ENCODE measurements at regions not wholly inside any gene's neighbourhood (a gene's known extent, or its start where the extent isn't known, plus 50 kb on each side); places are given as distances from the start of the nearest gene placed in this dataset.

GRCh38 chr18:71707985-71708500, 836.1 kb downstream of the CBLN2 start:
- no peak for DNase-seq

GRCh38 chr18:71707400-71707799, 836.7 kb downstream of the CBLN2 start:
- no peak for DNase-seq

- DNase-seq: no peak
Measured at GRCh38 chr18:71689416-71690160, 854.6 kb downstream of the CBLN2 start.

GRCh38 chr18:71682591-71682990, 861.6 kb downstream of the CBLN2 start:
- no peak for DNase-seq

GRCh38 chr18:71678144-71678543, 866.0 kb downstream of the CBLN2 start:
- DNase-seq: no peak

GRCh38 chr18:71673954-71674353, 870.2 kb downstream of the CBLN2 start:
- no peak for DNase-seq

- DNase-seq: no peak
Measured at GRCh38 chr18:71673498-71673897, 870.6 kb downstream of the CBLN2 start.

- no peak for DNase-seq
Measured at GRCh38 chr18:71666481-71666880, 877.7 kb downstream of the CBLN2 start.

GRCh38 chr18:71665131-71665530, 879.0 kb downstream of the CBLN2 start:
- no peak for DNase-seq

GRCh38 chr18:71643822-71644221, 900.3 kb downstream of the CBLN2 start:
- no peak for DNase-seq

- no peak for DNase-seq
Measured at GRCh38 chr18:71630696-71631095, 913.4 kb downstream of the CBLN2 start.

GRCh38 chr18:71625556-71626090, 918.5 kb downstream of the CBLN2 start:
- DNase-seq: no peak

GRCh38 chr18:71598374-71598773, 945.8 kb downstream of the CBLN2 start:
- no peak for DNase-seq

- DNase-seq: no peak
Measured at GRCh38 chr18:71597219-71597618, 946.9 kb downstream of the CBLN2 start.

- DNase-seq: no peak
Measured at GRCh38 chr18:71583252-71583651, 960.9 kb downstream of the CBLN2 start.

- no peak for DNase-seq
Measured at GRCh38 chr18:71554686-71555085, 989.5 kb downstream of the CBLN2 start.

- no peak for DNase-seq
Measured at GRCh38 chr18:71541643-71542042, 1002.5 kb downstream of the CBLN2 start.

GRCh38 chr18:71529703-71530303, 1014.3 kb downstream of the CBLN2 start:
- no peak for DNase-seq

- no peak for DNase-seq
Measured at GRCh38 chr18:71523483-71524435, 1020.4 kb downstream of the CBLN2 start.

GRCh38 chr18:71505526-71505925, 1038.6 kb downstream of the CBLN2 start:
- DNase-seq: no peak

GRCh38 chr18:71503222-71503621, 1040.9 kb downstream of the CBLN2 start:
- no peak for DNase-seq

GRCh38 chr18:71485611-71486010, 1058.5 kb downstream of the CBLN2 start:
- DNase-seq: no peak
